GM13977 (cell line): ENCODE measurements at regions not wholly inside any gene's neighbourhood (a gene's known extent, or its start where the extent isn't known, plus 50 kb on each side); places are given as distances from the start of the nearest gene placed in this dataset.

Experiments used
- DNase-seq: peaks from one replicate; pipeline ENCODE4 v3.0.0; 2012; ENCODE audit warnings: low spot score
- in situ Hi-C: fragments of 300-500 bp; cut with MboI; formaldehyde crosslinking; loops from one replicate; pipeline ENCODE4 v1.12.0; 2022; ENCODE audit warnings: low sequenced_read_pairs, low pct_unique_long_range_greater_than_20kb, mixed read lengths, inconsistent platforms; ENCODE audit not compliant: unreplicated experiment
- TF ChIP-seq, protein P1 (sequence below): IDR thresholded peaks from 2 replicates; pipeline ENCODE4 v1.5.1; 2012; ENCODE audit warnings: mild to moderate bottlenecking, control low read depth; ENCODE audit not compliant: insufficient read depth; ENCODE audit errors: extremely low read depth, missing control alignments

DNA sequence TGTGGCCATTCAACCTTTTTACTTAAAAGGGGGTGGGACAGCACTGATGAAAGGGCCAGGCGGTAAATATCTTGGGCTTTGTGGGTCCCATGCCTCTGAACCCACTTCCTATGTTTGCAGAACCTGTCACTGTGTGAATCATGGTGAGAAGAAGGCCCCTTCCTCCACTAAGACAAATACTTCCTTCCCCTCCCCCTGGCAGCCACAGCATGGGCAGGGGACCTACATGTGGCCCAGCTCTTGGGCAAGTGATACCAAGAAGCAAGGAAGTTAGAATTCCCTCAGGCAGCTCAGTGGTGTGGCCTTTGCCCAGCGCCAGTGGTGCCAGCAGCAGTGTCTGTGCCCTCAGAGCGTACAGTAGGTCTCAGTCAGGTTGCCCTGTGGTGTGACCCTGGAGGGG lies 168.6 kb downstream of the TRIM33 start:
- DNase-seq, result no peak
- TF ChIP-seq, protein P1, sequence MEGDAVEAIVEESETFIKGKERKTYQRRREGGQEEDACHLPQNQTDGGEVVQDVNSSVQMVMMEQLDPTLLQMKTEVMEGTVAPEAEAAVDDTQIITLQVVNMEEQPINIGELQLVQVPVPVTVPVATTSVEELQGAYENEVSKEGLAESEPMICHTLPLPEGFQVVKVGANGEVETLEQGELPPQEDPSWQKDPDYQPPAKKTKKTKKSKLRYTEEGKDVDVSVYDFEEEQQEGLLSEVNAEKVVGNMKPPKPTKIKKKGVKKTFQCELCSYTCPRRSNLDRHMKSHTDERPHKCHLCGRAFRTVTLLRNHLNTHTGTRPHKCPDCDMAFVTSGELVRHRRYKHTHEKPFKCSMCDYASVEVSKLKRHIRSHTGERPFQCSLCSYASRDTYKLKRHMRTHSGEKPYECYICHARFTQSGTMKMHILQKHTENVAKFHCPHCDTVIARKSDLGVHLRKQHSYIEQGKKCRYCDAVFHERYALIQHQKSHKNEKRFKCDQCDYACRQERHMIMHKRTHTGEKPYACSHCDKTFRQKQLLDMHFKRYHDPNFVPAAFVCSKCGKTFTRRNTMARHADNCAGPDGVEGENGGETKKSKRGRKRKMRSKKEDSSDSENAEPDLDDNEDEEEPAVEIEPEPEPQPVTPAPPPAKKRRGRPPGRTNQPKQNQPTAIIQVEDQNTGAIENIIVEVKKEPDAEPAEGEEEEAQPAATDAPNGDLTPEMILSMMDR, result no peak
- in situ Hi-C loops, result no loop called here

DNA sequence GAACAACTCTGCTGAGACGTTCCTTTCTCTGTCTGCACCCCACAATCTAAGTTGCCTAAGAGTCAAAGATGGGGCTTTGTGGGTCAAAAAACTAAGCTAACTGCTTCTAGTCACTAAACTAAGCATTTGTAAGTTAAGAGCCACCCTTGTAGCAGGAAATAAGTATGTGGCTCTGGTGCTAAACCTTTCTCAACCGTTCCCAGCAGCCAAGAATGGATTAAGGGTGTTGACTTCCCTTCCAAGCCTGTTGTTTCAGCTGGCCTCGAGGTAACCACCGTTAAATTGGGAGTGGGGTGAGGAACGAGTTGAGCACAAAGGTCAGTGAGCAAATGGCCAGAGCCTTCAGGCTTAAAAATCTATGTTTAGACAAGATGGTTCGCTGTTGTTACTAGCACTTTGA lies 169.1 kb downstream of the TRIM33 start:
- in situ Hi-C loops, result no loop called here
- TF ChIP-seq, protein P1, result no peak
- DNase-seq, result no peak

DNA sequence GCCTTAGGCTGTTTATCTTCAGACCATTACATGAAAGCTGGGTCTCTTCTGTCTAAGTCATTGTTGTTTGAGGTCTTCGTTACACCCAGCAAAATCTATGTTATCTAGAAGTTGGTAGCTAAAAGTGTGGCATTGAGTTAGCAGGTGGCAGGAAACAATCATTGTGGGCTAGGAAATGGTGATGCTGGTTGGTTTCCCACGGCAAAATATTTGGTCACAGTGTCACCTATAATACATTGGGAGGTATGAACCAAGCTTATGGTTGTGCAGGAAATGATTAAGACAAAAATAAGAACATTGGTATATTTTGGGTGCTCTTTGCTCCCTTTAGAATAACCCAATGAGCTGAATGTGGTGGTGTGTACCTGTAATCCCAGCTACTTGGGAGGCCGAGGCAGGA lies 169.7 kb downstream of the TRIM33 start:
- no peak for DNase-seq
- TF ChIP-seq, protein P1, result no peak
- in situ Hi-C loops, result no loop called here

DNA sequence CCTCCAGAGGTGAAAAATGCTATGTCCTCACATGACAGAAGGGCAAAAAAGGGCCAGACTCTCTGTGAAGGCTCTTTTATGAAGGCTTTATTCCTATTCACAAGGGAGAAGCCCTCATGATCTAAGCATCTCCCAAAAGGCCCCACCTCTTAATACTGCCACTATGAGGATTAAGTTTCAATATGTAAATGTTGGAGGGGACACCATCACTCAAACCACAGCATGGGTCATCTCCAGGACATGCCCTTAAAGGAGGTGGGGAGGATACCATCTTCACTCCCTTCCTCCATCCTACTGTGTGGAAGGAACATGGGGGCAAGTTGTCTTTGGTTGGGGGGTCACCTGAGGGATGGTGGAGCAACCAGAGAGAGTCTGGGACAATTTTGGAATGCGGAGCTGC lies 170.1 kb downstream of the TRIM33 start:
- TF ChIP-seq, protein P1, result no peak
- DNase-seq, result no peak
- in situ Hi-C loops, result no loop called here

DNA sequence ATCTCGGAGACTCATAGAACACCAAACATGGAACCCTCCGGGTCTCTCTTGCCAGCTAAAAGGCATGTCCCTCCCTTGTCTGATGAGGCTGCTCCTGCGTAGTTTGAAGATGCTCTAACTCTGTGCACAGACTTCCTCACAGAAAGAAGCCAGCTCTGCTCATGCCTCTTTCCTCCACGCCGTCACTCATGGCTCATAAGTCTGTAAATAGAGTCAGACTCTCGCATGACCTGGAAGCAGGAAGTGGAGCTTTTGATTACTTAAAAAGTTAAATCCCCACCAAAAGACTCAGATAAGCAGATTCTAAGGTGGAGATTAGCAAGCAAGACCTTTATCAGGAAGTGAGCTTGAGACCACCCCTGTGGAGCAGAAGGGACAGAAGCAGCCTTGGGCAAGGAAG lies 171.6 kb downstream of the TRIM33 start:
- in situ Hi-C loops, result no loop called here
- TF ChIP-seq, protein P1, result no peak
- no peak for DNase-seq

DNA sequence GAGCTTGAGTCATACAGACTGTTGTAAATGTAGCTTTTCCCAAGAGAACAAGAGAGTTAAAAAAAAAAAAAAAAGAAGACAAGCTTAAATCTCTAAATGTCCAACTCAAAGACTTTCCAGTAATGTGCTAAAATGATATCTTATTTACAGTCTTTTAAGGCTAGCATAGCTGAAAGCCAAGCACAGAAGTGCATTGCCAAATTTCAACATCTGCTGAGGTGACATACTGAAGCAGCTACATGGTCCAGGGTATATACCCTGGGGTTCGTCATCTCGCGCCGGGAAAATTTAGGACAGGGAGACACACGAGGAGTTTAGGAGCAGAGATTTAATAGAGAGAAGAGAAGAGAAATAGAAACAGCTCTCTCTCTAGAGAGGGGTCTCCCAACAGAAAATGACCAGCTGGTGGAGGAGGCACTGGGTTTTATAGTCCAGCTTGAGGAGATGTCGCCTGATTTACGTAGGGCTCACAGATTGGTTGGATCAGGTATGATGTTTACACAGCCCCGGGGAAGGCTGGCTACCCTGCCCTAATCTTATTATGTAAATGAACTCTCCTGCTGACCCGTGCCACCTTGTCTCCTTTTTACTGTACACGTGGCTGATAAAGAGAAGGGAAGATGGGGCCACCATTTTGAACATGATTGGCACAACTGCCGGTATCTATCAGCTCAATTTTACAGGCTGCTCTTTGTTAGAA lies 172.7 kb downstream of the TRIM33 start:
- TF ChIP-seq, protein P1, result no peak
- in situ Hi-C loops, result no loop called here
- no peak for DNase-seq
